ENCODE measurements at regions not wholly inside any gene's neighbourhood (a gene's known extent, or its start where the extent isn't known, plus 50 kb on each side); places are given as distances from the start of the nearest gene placed in this dataset.

DNA sequence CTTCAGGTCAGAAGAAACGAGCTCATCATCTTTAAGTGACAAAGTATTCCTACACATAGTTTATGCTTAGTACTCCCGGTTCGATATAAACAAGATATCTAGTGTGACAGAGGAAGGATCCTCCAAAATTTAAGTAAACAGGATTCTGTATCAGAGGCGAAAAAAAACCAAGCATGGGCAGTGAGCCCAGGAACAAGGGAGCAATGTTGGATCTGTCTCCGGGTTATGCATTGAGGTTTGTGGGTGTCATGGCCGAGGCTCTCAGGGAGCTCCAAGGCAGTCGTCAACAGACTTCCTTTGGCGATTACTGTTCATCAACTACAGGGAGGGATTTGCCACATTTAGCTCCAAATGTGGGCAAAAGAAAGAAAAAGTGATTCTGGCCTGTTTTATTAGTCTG, 319.5 kb downstream of the CBLN4 start:
- TF ChIP-seq, protein P1, sequence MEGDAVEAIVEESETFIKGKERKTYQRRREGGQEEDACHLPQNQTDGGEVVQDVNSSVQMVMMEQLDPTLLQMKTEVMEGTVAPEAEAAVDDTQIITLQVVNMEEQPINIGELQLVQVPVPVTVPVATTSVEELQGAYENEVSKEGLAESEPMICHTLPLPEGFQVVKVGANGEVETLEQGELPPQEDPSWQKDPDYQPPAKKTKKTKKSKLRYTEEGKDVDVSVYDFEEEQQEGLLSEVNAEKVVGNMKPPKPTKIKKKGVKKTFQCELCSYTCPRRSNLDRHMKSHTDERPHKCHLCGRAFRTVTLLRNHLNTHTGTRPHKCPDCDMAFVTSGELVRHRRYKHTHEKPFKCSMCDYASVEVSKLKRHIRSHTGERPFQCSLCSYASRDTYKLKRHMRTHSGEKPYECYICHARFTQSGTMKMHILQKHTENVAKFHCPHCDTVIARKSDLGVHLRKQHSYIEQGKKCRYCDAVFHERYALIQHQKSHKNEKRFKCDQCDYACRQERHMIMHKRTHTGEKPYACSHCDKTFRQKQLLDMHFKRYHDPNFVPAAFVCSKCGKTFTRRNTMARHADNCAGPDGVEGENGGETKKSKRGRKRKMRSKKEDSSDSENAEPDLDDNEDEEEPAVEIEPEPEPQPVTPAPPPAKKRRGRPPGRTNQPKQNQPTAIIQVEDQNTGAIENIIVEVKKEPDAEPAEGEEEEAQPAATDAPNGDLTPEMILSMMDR (IDR thresholded peaks at IDR 0.05) = no peak
- TF ChIP-seq ZFX (IDR thresholded peaks at IDR 0.05; ENCODE audit: borderline replicate concordance) = no peak
